CD14-positive monocyte (primary cell): ENCODE measurements at regions not wholly inside any gene's neighbourhood (a gene's known extent, or its start where the extent isn't known, plus 50 kb on each side); places are given as distances from the start of the nearest gene placed in this dataset.
A peak's percentile ranks its signal among the peaks of the same experiment; 100 is the strongest.

Source experiments
- DNase-seq, 3 donors: peaks; one replicate each; pipeline ENCODE4 v3.0.0-alpha.2; 2011 to 2022
- H2AFZ ChIP-seq: 2 replicates; pipeline ENCODE4 v1.6.0; 2012; ENCODE audit warnings: mild to moderate bottlenecking, low read depth, low read length, inconsistent platforms; ENCODE audit not compliant: insufficient read depth, poor library complexity, severe bottlenecking
- H3K27ac ChIP-seq, 2 donors: 1 replicate in 1 of 2; 2 replicates in 1 of 2; pipeline ENCODE4 v1.5.1; 2012 to 2013; ENCODE audit warnings: low read length in 2 of 2, control low read depth in 1 of 2, inconsistent platforms in 1 of 2, low read depth in 1 of 2, mild to moderate bottlenecking in 1 of 2
- H3K27me3 ChIP-seq, 2 donors: one replicate each; pipeline versions ENCODE4 v1.6.0 to v1.6.1; 2011 to 2013; ENCODE audit warnings: low read length in 2 of 2; ENCODE audit not compliant: control insufficient read depth in 2 of 2, insufficient read depth in 2 of 2
- H3K36me3 ChIP-seq, 2 donors: replicated peaks in 1 of 2; 1 replicate in 1 of 2; 2 replicates in 1 of 2; pipeline versions ENCODE4 v1.5.1 to v1.6.1; 2012 to 2013; ENCODE audit warnings: low read length in 2 of 2, control low read depth in 1 of 2, inconsistent platforms in 1 of 2, mild to moderate bottlenecking in 1 of 2; ENCODE audit not compliant: insufficient read depth in 2 of 2, control insufficient read depth in 1 of 2
- H3K4me1 ChIP-seq, 2 donors: 1 replicate in 1 of 2; 2 replicates in 1 of 2; pipeline versions ENCODE4 v1.5.1 to v1.6.1; 2012 to 2013; ENCODE audit warnings: low read length in 2 of 2, control low read depth in 1 of 2, inconsistent platforms in 1 of 2, mild to moderate bottlenecking in 1 of 2, moderate library complexity in 1 of 2; ENCODE audit not compliant: insufficient read depth in 2 of 2, control insufficient read depth in 1 of 2
- H3K4me2 ChIP-seq: replicated peaks from 2 replicates; pipeline ENCODE3; 2012; ENCODE audit warnings: low read length, moderate library complexity, mild to moderate bottlenecking; ENCODE audit not compliant: poor library complexity, severe bottlenecking; ENCODE audit errors: extremely low read depth
- H3K4me3 ChIP-seq, 3 experiments: fragments of 200-600 bp in 1 of 3; sonication (generic) in 1 of 3; replicated peaks in 1 of 3; 1 replicate in 2 of 3; 2 replicates in 1 of 3; pipeline ENCODE4 v1.5.1; 2011 to 2013; ENCODE audit warnings: low read length in 3 of 3, mild to moderate bottlenecking in 3 of 3, control low read depth in 2 of 3, low read depth in 2 of 3, inconsistent platforms in 1 of 3, moderate library complexity in 1 of 3
- H3K79me2 ChIP-seq: 2 replicates; pipeline ENCODE4 v1.6.0; 2012; ENCODE audit warnings: mild to moderate bottlenecking, control low read depth, inconsistent platforms, low read length, moderate library complexity; ENCODE audit not compliant: insufficient read depth
- H3K9ac ChIP-seq: 2 replicates; pipeline ENCODE4 v1.6.0; 2017; ENCODE audit warnings: low read length, mild to moderate bottlenecking; ENCODE audit not compliant: insufficient read depth, poor library complexity, severe bottlenecking
- H3K9me3 ChIP-seq, 2 donors: replicated peaks in 1 of 2; 1 replicate in 1 of 2; 2 replicates in 1 of 2; pipeline versions ENCODE4 v1.5.1 to v1.6.1; 2012 to 2013; ENCODE audit warnings: low read length in 2 of 2, control low read depth in 1 of 2; ENCODE audit not compliant: control insufficient read depth in 1 of 2, insufficient read depth in 1 of 2
- H4K20me1 ChIP-seq: 2 replicates; pipeline ENCODE4 v1.6.0; 2012; ENCODE audit warnings: mild to moderate bottlenecking, low read length, control low read depth, moderate library complexity; ENCODE audit not compliant: insufficient read depth
- H3K27ac Mint-ChIP-seq, 7 donors: one replicate each; pipeline ENCODE4 v1.8.0; 2020; ENCODE audit warnings: mild to moderate bottlenecking in 7 of 7, mixed read lengths in 7 of 7, moderate library complexity in 6 of 7, inconsistent platforms in 2 of 7
- H3K27me3 Mint-ChIP-seq, 3 donors: one replicate each; pipeline ENCODE4 v1.8.0; 2021 to 2022; ENCODE audit warnings: low read depth in 3 of 3, mild to moderate bottlenecking in 3 of 3, mixed read lengths in 3 of 3, moderate library complexity in 3 of 3, inconsistent platforms in 1 of 3
- H3K36me3 Mint-ChIP-seq, 2 donors: one replicate each; pipeline ENCODE4 v1.8.0; 2020; ENCODE audit warnings: mixed read lengths in 2 of 2, inconsistent platforms in 1 of 2, mild to moderate bottlenecking in 1 of 2
- H3K4me1 Mint-ChIP-seq: one replicate; pipeline ENCODE4 v1.8.0; 2020; ENCODE audit warnings: mild to moderate bottlenecking, mixed read lengths
- H3K4me3 Mint-ChIP-seq, 2 donors: one replicate each; pipeline ENCODE4 v1.8.0; 2020; ENCODE audit warnings: mild to moderate bottlenecking in 2 of 2, mixed read lengths in 2 of 2, moderate library complexity in 1 of 2
- H3K9me3 Mint-ChIP-seq, 7 donors: one replicate each; pipeline ENCODE4 v1.8.0; 2020 to 2022; ENCODE audit warnings: mixed read lengths in 7 of 7, mild to moderate bottlenecking in 6 of 7, moderate library complexity in 6 of 7, inconsistent platforms in 2 of 7
- WGBS: methylation state at CpG from one replicate; pipeline ENCODE4 v1.1.5; 2013; ENCODE audit warnings: missing lambda C conversion rate; ENCODE audit not compliant: insufficient coverage; 5-methylcytosine and 5-hydroxymethylcytosine counted together
- intact Hi-C, 2 donors: fragments of 100-400 bp; cut with micrococcal nuclease; formaldehyde crosslinking; loops; one replicate each; pipeline versions ENCODE4 v1.15.0 to v1.15.1; 2023
- TF ChIP-seq, protein P1 (sequence below): fragments of 200-600 bp; IDR thresholded peaks from one replicate; pipeline ENCODE4 v1.8.0; 2022; ENCODE audit warnings: antibody characterized with exemption, mild to moderate bottlenecking

- no peak overlapping the region for H3K4me2 ChIP-seq
- H3K4me3 Mint-ChIP-seq = no peak overlapping the region
- no peaks in the 10 kb centered on the region for H3K9me3 ChIP-seq
- H3K27me3 ChIP-seq = no peaks in the 10 kb centered on the region
- H3K27me3 Mint-ChIP-seq = peaks cover 0 to 7% (median 1%) of the 10 kb centered on the region in 3 donors
- peak overlapping the region in 1 of 7 donors; percentile 52 for H3K27ac Mint-ChIP-seq
- H3K36me3 ChIP-seq = no peaks in the 10 kb centered on the region
- no peaks in the 10 kb centered on the region for H3K4me1 Mint-ChIP-seq
- no peaks in the 10 kb centered on the region for H3K4me1 ChIP-seq
- no peaks in the 10 kb centered on the region for H3K79me2 ChIP-seq
- WGBS = 93% methylated on average over 6 of the region's 11 CpGs
- no peak overlapping the region for H2AFZ ChIP-seq
- intact Hi-C loops = no loop called here
- H3K9ac ChIP-seq = no peak overlapping the region
- H3K36me3 Mint-ChIP-seq = no peaks in the 10 kb centered on the region
- TF ChIP-seq, protein P1, sequence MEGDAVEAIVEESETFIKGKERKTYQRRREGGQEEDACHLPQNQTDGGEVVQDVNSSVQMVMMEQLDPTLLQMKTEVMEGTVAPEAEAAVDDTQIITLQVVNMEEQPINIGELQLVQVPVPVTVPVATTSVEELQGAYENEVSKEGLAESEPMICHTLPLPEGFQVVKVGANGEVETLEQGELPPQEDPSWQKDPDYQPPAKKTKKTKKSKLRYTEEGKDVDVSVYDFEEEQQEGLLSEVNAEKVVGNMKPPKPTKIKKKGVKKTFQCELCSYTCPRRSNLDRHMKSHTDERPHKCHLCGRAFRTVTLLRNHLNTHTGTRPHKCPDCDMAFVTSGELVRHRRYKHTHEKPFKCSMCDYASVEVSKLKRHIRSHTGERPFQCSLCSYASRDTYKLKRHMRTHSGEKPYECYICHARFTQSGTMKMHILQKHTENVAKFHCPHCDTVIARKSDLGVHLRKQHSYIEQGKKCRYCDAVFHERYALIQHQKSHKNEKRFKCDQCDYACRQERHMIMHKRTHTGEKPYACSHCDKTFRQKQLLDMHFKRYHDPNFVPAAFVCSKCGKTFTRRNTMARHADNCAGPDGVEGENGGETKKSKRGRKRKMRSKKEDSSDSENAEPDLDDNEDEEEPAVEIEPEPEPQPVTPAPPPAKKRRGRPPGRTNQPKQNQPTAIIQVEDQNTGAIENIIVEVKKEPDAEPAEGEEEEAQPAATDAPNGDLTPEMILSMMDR = no peak
- H4K20me1 ChIP-seq = no peaks in the 10 kb centered on the region
- H3K9me3 Mint-ChIP-seq = peaks cover 0 to 7% (median 2%) of the 10 kb centered on the region in 7 donors
- no peak overlapping the region for H3K4me3 ChIP-seq
- no peak for DNase-seq
- H3K27ac ChIP-seq = no peak overlapping the region
Measured at GRCh38 chr6:40195428-40196134, 261.3 kb upstream of the MOCS1 start.

GRCh38 chr6:40194447-40195170 is 260.3 kb upstream of the MOCS1 start:
- no peak overlapping the region for H3K4me3 Mint-ChIP-seq

More at GRCh38 chr6:40194447-40195170, 260.3 kb upstream of the MOCS1 start:
- Histone ChIP-seq H3K4me2 (no peak overlapping the region), H3K79me2 (no peaks in the 10 kb centered on the region), H3K27ac (no peak overlapping the region), H3K4me1 (no peaks in the 10 kb centered on the region), H3K9me3 (no peaks in the 10 kb centered on the region), H2AFZ (no peak overlapping the region), H3K36me3 (no peaks in the 10 kb centered on the region), H3K4me3 (no peak overlapping the region), H3K9ac (no peak overlapping the region), H4K20me1 (no peaks in the 10 kb centered on the region), H3K27me3 (no peaks in the 10 kb centered on the region)
- TF ChIP-seq, protein P1 = no peak
- 100% methylated on average over 1 of the region's 3 CpGs for WGBS
- intact Hi-C loops = no loop called here
- no peaks in the 10 kb centered on the region for H3K36me3 Mint-ChIP-seq
- no peak overlapping the region for H3K27ac Mint-ChIP-seq
- H3K9me3 Mint-ChIP-seq = peaks cover 0 to 8% (median 2%) of the 10 kb centered on the region in 7 donors
- no peaks in the 10 kb centered on the region for H3K4me1 Mint-ChIP-seq
- DNase-seq = no peak
- H3K27me3 Mint-ChIP-seq = peaks cover 0 to 7% (median 1%) of the 10 kb centered on the region in 3 donors
